ENCODE measurements at regions not wholly inside any gene's neighbourhood (a gene's known extent, or its start where the extent isn't known, plus 50 kb on each side); places are given as distances from the start of the nearest gene placed in this dataset.
"Not testable (repeated sequence)": the region's sequence is repeated elsewhere in the genome, so short reads cannot be mapped to it uniquely, and the experiment has no call there.

- no peak for DNase-seq (ENCODE audit: low read depth)
Observed at GRCh38 chr4:87901422-87901992, 68.7 kb downstream of the MEPE start.

- no peak for DNase-seq (ENCODE audit: low read depth)
Observed at GRCh38 chr4:87904639-87905160, 70.8 kb upstream of the SPP1 start.

- no peak for DNase-seq (ENCODE audit: low read depth)
Observed at GRCh38 chr4:87908336-87908735, 67.2 kb upstream of the SPP1 start.

- DNase-seq (ENCODE audit: low read depth): no peak
Observed at GRCh38 chr4:87910795-87911194, 64.7 kb upstream of the SPP1 start.

- DNase-seq (ENCODE audit: low read depth): no peak
Observed at GRCh38 chr4:87911252-87911774, 64.2 kb upstream of the SPP1 start.

- DNase-seq (ENCODE audit: low read depth): no peak
Observed at GRCh38 chr4:87912164-87913004, 63.1 kb upstream of the SPP1 start.

GRCh38 chr4:87913896-87914295 is 61.6 kb upstream of the SPP1 start:
- DNase-seq (ENCODE audit: low read depth): no peak

GRCh38 chr4:87915621-87916020 is 59.9 kb upstream of the SPP1 start:
- DNase-seq (ENCODE audit: low read depth): no peak

- peak; percentile 50 for DNase-seq (ENCODE audit: low read depth)
Observed at GRCh38 chr4:87916626-87917025, 58.9 kb upstream of the SPP1 start.

- DNase-seq (ENCODE audit: low read depth): not testable (repeated sequence)
Observed at GRCh38 chr4:87917911-87918310, 57.6 kb upstream of the SPP1 start.

GRCh38 chr4:87918314-87919058 is 57.0 kb upstream of the SPP1 start:
- no peak for DNase-seq (ENCODE audit: low read depth)

GRCh38 chr4:87919304-87919703 is 56.2 kb upstream of the SPP1 start:
- DNase-seq (ENCODE audit: low read depth): not testable (repeated sequence)

GRCh38 chr4:87919941-87920340 is 55.6 kb upstream of the SPP1 start:
- no peak for DNase-seq (ENCODE audit: low read depth)

GRCh38 chr4:87920478-87920877 is 55.0 kb upstream of the SPP1 start:
- no peak for DNase-seq (ENCODE audit: low read depth)

GRCh38 chr4:87921626-87922479 is 53.7 kb upstream of the SPP1 start:
- not testable (repeated sequence) for DNase-seq (ENCODE audit: low read depth)

GRCh38 chr4:87924146-87924545 is 51.4 kb upstream of the SPP1 start:
- not testable (repeated sequence) for DNase-seq (ENCODE audit: low read depth)

Measured in HT1080 (cell line).